GM23338 (cell line): ENCODE measurements at regions not wholly inside any gene's neighbourhood (a gene's known extent, or its start where the extent isn't known, plus 50 kb on each side); places are given as distances from the start of the nearest gene placed in this dataset.

Experiments
- CREB1 ChIP-seq: fragments of 250-450 bp; sonication (Bioruptor Pico); IDR thresholded peaks from 2 replicates; pipeline ENCODE4 v1.5.0; 2020; ENCODE audit warnings: low read depth, mild to moderate bottlenecking, moderate library complexity
- CTCF ChIP-seq, 2 experiments: fragments of 200-600 bp in 1 of 2; sonication (generic) in 1 of 2; conservative IDR thresholded peaks; 2 replicates each; pipeline versions ENCODE4 v1.5.1 to v1.6.1; 2016 to 2017; ENCODE audit warnings: antibody characterized with exemption in 2 of 2, low read depth in 2 of 2, mild to moderate bottlenecking in 2 of 2, moderate library complexity in 1 of 2
- EZH2 ChIP-seq: fragments of 200-600 bp; sonication (generic); IDR thresholded peaks from one replicate; pipeline ENCODE4 v1.8.0; 2017; ENCODE audit warnings: antibody characterized with exemption, mild to moderate bottlenecking, low read depth; ENCODE audit not compliant: unreplicated experiment
- POLR2AphosphoS5 ChIP-seq: IDR thresholded peaks from 2 replicates; pipeline ENCODE4 v1.6.1; 2016; ENCODE audit warnings: antibody characterized with exemption, low read depth
- ZNF331 ChIP-seq: fragments of 250-450 bp; sonication (Bioruptor Pico); IDR thresholded peaks from 2 replicates; pipeline ENCODE4 v1.5.0; 2020; ENCODE audit warnings: low read depth, mild to moderate bottlenecking, moderate library complexity
- ZNF462 ChIP-seq: fragments of 250-450 bp; sonication (Bioruptor Pico); IDR thresholded peaks from 2 replicates; pipeline ENCODE4 v1.5.0; 2020; ENCODE audit warnings: mild to moderate bottlenecking, moderate library complexity

- no peak for TF ChIP-seq CTCF (conservative IDR thresholded peaks at IDR 0.05; ENCODE audit: low read depth in 2 of 2)
- TF ChIP-seq EZH2 = no peak
- no peak for TF ChIP-seq ZNF462 (CRISPR knock-in tag)
- TF ChIP-seq CREB1 (CRISPR knock-in tag) = no peak
- TF ChIP-seq POLR2AphosphoS5 = no peak
- no peak for TF ChIP-seq ZNF331 (CRISPR knock-in tag)
Observed at GRCh38 chr6:92201618-92202017, 1217.7 kb downstream of the EPHA7 start.
